WTC11 (cell line): ENCODE measurements at regions not wholly inside any gene's neighbourhood (a gene's known extent, or its start where the extent isn't known, plus 50 kb on each side); places are given as distances from the start of the nearest gene placed in this dataset.

Experiments
- ATAC-seq: fragments of 200-7000 bp; cut with Tn5 transposase; 2 replicates; pipeline ENCODE4 v1.10.0; 2021; ENCODE audit warnings: mild to moderate bottlenecking, moderate library complexity
- CTCF ChIA-PET: fragments of 300-600 bp; sonication (Branson Sonifier 250); formaldehyde crosslinking; loops from one replicate; lab custom pipeline; 2021; ENCODE audit warnings: antibody characterized with exemption; lab: Charles Lee
- POLR2A ChIA-PET: fragments of 350-600 bp; sonication (Branson Sonifier 250); formaldehyde crosslinking; loops from one replicate; lab custom pipeline; 2021; ENCODE audit warnings: antibody characterized with exemption; lab: Charles Lee
- DNase-seq: peaks from one replicate; pipeline ENCODE4 v3.0.0; 2021; ENCODE audit warnings: low spot score
- H3K27ac Mint-ChIP-seq: 2 replicates; pipeline ENCODE4 v1.8.0; 2021; ENCODE audit warnings: mixed read lengths
- H3K27me3 Mint-ChIP-seq: 2 replicates; pipeline ENCODE4 v1.8.0; 2021; ENCODE audit warnings: low read depth, mild to moderate bottlenecking, moderate library complexity, mixed read lengths
- H3K36me3 Mint-ChIP-seq: 2 replicates; pipeline ENCODE4 v1.8.0; 2021; ENCODE audit warnings: mixed read lengths
- H3K4me1 Mint-ChIP-seq: 2 replicates; pipeline ENCODE4 v1.8.0; 2022; ENCODE audit warnings: mixed read lengths
- H3K4me3 Mint-ChIP-seq: 2 replicates; pipeline ENCODE4 v1.8.0; 2021; ENCODE audit warnings: mild to moderate bottlenecking, moderate library complexity, mixed read lengths
- H3K9me3 Mint-ChIP-seq: 2 replicates; pipeline ENCODE4 v1.8.0; 2021; ENCODE audit warnings: mixed read lengths
- AR ChIP-seq: fragments of 250-450 bp; sonication (Bioruptor Pico); IDR thresholded peaks from 2 replicates; pipeline ENCODE4 v1.9.0; 2021; ENCODE audit warnings: mild to moderate bottlenecking
- CTCF ChIP-seq: fragments of 200-600 bp; IDR thresholded peaks from 2 replicates; pipeline ENCODE4 v1.8.0; 2022; ENCODE audit warnings: antibody characterized with exemption
- EMX1 ChIP-seq: fragments of 250-450 bp; sonication (Bioruptor Pico); IDR thresholded peaks from 2 replicates; pipeline ENCODE4 v1.8.0; 2021; ENCODE audit warnings: mild to moderate bottlenecking
- GTF2I ChIP-seq: fragments of 250-450 bp; sonication (Bioruptor Pico); conservative IDR thresholded peaks from 2 replicates; pipeline ENCODE4 v1.4.0; 2021; ENCODE audit warnings: mild to moderate bottlenecking
- KAT7 ChIP-seq: sonication (generic); formaldehyde crosslinking; IDR thresholded peaks from 2 replicates; pipeline ENCODE4 v1.8.1; 2023; ENCODE audit warnings: missing genetic modification reagents, mild to moderate bottlenecking, borderline replicate concordance
- MYBL2 ChIP-seq: sonication (generic); formaldehyde crosslinking; IDR thresholded peaks from 2 replicates; pipeline ENCODE4 v1.8.1; 2023; ENCODE audit warnings: mild to moderate bottlenecking, moderate library complexity, missing genetic modification reagents
- NR3C1 ChIP-seq: sonication (generic); formaldehyde crosslinking; conservative IDR thresholded peaks from 2 replicates; pipeline ENCODE4 v1.8.1; 2023; ENCODE audit warnings: low read depth, mild to moderate bottlenecking, missing genetic modification reagents
- PRRX2 ChIP-seq: fragments of 250-450 bp; sonication (Bioruptor Pico); IDR thresholded peaks from 2 replicates; pipeline ENCODE4 v1.8.0; 2021; ENCODE audit warnings: mild to moderate bottlenecking
- SMAD3 ChIP-seq: sonication (generic); formaldehyde crosslinking; IDR thresholded peaks from 2 replicates; pipeline ENCODE4 v1.8.0; 2022; ENCODE audit warnings: missing genetic modification reagents, mild to moderate bottlenecking, borderline replicate concordance
- TEAD1 ChIP-seq: sonication (generic); formaldehyde crosslinking; IDR thresholded peaks from 2 replicates; pipeline ENCODE4 v1.8.0; 2022; ENCODE audit warnings: mild to moderate bottlenecking, missing genetic modification reagents
- TEAD4 ChIP-seq: sonication (generic); formaldehyde crosslinking; IDR thresholded peaks from 2 replicates; pipeline ENCODE4 v1.8.0; 2022; ENCODE audit warnings: mild to moderate bottlenecking, missing genetic modification reagents
- USF1 ChIP-seq: sonication (generic); formaldehyde crosslinking; IDR thresholded peaks from 2 replicates; pipeline ENCODE4 v1.8.0; 2022; ENCODE audit warnings: mild to moderate bottlenecking, missing genetic modification reagents
- ZNF219 ChIP-seq: sonication (generic); formaldehyde crosslinking; IDR thresholded peaks from 2 replicates; pipeline ENCODE4 v1.8.0; 2023; ENCODE audit warnings: missing genetic modification reagents, mild to moderate bottlenecking, borderline replicate concordance
- TF ChIP-seq, protein P1 (sequence below): fragments of 250-450 bp; sonication (Bioruptor Pico); IDR thresholded peaks from 2 replicates; pipeline ENCODE4 v2.1.2; 2022; ENCODE audit warnings: mild to moderate bottlenecking, moderate library complexity
- TF ChIP-seq, protein P2 (sequence below): sonication (generic); formaldehyde crosslinking; IDR thresholded peaks from 2 replicates; pipeline ENCODE4 v1.8.1; 2022; ENCODE audit warnings: missing genetic modification reagents, borderline replicate concordance
- TF ChIP-seq, protein P3 (sequence below): sonication (generic); formaldehyde crosslinking; IDR thresholded peaks from 2 replicates; pipeline ENCODE4 v1.8.1; 2023; ENCODE audit warnings: mild to moderate bottlenecking, missing genetic modification reagents, borderline replicate concordance
- TF ChIP-seq, protein P4 (sequence below): sonication (generic); formaldehyde crosslinking; IDR thresholded peaks from 2 replicates; pipeline ENCODE4 v1.8.1; 2022; ENCODE audit warnings: low read depth, mild to moderate bottlenecking, moderate library complexity, missing genetic modification reagents, borderline replicate concordance
- TF ChIP-seq, protein P5 (sequence below): sonication (generic); formaldehyde crosslinking; conservative IDR thresholded peaks from 2 replicates; pipeline ENCODE4 v1.8.1; 2022; ENCODE audit warnings: mild to moderate bottlenecking, missing genetic modification reagents
- TF ChIP-seq, protein P6 (sequence below): sonication (generic); formaldehyde crosslinking; IDR thresholded peaks from 2 replicates; pipeline ENCODE4 v1.8.1; 2023; ENCODE audit warnings: mild to moderate bottlenecking, moderate library complexity, missing genetic modification reagents

DNA sequence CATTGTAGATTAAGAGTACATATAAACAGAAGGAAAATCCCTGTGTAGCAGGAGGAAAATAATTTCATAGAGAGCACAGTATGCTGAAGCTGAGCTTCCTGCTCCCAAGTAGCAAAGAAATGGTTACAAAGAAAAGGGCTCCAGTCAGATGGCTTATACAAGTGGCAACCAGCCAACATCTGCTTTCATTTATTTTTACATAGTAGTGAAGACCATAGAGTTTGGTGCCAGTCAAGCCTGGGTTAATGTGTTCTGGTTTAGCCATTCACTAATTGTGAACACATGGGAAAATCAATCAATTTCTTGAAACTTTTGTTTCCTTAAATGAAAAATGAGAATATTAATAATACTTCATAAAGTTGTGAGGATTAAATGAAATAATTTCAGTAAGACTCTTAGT, 111.3 kb upstream of the ELOVL6 start (continued):
- no peak for TF ChIP-seq CTCF
- no peak for TF ChIP-seq SMAD3 (CRISPR knock-in tag)
- TF ChIP-seq EMX1 (CRISPR knock-in tag): no peak
- no peak for TF ChIP-seq USF1 (CRISPR knock-in tag)
- TF ChIP-seq, protein P1, sequence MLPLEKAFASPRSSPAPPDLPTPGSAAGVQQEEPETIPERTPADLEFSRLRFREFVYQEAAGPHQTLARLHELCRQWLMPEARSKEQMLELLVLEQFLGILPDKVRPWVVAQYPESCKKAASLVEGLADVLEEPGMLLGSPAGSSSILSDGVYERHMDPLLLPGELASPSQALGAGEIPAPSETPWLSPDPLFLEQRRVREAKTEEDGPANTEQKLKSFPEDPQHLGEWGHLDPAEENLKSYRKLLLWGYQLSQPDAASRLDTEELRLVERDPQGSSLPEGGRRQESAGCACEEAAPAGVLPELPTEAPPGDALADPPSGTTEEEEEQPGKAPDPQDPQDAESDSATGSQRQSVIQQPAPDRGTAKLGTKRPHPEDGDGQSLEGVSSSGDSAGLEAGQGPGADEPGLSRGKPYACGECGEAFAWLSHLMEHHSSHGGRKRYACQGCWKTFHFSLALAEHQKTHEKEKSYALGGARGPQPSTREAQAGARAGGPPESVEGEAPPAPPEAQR (CRISPR knock-in tag): no peak
- TF ChIP-seq, protein P2, sequence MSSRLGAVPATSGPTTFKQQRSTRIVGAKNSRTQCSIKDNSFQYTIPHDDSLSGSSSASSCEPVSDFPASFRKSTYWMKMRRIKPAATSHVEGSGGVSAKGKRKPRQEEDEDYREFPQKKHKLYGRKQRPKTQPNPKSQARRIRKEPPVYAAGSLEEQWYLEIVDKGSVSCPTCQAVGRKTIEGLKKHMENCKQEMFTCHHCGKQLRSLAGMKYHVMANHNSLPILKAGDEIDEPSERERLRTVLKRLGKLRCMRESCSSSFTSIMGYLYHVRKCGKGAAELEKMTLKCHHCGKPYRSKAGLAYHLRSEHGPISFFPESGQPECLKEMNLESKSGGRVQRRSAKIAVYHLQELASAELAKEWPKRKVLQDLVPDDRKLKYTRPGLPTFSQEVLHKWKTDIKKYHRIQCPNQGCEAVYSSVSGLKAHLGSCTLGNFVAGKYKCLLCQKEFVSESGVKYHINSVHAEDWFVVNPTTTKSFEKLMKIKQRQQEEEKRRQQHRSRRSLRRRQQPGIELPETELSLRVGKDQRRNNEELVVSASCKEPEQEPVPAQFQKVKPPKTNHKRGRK (CRISPR knock-in tag): no peak
- no peak for TF ChIP-seq MYBL2 (CRISPR knock-in tag)
- TF ChIP-seq TEAD1 (CRISPR knock-in tag): no peak
- TF ChIP-seq, protein P3, sequence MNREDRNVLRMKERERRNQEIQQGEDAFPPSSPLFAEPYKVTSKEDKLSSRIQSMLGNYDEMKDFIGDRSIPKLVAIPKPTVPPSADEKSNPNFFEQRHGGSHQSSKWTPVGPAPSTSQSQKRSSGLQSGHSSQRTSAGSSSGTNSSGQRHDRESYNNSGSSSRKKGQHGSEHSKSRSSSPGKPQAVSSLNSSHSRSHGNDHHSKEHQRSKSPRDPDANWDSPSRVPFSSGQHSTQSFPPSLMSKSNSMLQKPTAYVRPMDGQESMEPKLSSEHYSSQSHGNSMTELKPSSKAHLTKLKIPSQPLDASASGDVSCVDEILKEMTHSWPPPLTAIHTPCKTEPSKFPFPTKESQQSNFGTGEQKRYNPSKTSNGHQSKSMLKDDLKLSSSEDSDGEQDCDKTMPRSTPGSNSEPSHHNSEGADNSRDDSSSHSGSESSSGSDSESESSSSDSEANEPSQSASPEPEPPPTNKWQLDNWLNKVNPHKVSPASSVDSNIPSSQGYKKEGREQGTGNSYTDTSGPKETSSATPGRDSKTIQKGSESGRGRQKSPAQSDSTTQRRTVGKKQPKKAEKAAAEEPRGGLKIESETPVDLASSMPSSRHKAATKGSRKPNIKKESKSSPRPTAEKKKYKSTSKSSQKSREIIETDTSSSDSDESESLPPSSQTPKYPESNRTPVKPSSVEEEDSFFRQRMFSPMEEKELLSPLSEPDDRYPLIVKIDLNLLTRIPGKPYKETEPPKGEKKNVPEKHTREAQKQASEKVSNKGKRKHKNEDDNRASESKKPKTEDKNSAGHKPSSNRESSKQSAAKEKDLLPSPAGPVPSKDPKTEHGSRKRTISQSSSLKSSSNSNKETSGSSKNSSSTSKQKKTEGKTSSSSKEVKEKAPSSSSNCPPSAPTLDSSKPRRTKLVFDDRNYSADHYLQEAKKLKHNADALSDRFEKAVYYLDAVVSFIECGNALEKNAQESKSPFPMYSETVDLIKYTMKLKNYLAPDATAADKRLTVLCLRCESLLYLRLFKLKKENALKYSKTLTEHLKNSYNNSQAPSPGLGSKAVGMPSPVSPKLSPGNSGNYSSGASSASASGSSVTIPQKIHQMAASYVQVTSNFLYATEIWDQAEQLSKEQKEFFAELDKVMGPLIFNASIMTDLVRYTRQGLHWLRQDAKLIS (CRISPR knock-in tag): no peak
- TF ChIP-seq, protein P4, sequence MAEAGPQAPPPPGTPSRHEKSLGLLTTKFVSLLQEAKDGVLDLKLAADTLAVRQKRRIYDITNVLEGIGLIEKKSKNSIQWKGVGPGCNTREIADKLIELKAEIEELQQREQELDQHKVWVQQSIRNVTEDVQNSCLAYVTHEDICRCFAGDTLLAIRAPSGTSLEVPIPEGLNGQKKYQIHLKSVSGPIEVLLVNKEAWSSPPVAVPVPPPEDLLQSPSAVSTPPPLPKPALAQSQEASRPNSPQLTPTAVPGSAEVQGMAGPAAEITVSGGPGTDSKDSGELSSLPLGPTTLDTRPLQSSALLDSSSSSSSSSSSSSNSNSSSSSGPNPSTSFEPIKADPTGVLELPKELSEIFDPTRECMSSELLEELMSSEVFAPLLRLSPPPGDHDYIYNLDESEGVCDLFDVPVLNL (CRISPR knock-in tag): no peak
- TF ChIP-seq PRRX2 (CRISPR knock-in tag): no peak

- POLR2A ChIA-PET: no interaction called here
- DNase-seq: no peak
- Mint-ChIP-seq H3K4me1 (no peaks in the 10 kb centered on the region), H3K27me3 (peaks cover 3% of the 10 kb centered on the region; the same call in 1 of the 2 replicates), H3K9me3 (no peaks in the 10 kb centered on the region; the same call in 1 of the 2 replicates), H3K27ac (no peak overlapping the region), H3K4me3 (no peak overlapping the region), H3K36me3 (no peaks in the 10 kb centered on the region)
- CTCF ChIA-PET: interaction anchor here (2.2 kb wide), 1 partner anchor 9 kb away, joined by 7 read pairs; no protein-coding TSS in a partner anchor
- no peak for ATAC-seq
- TF ChIP-seq AR (CRISPR knock-in tag) (no peak), GTF2I (CRISPR knock-in tag) (no peak), ZNF219 (no peak), KAT7 (CRISPR knock-in tag) (no peak), NR3C1 (no peak), TEAD4 (no peak)
- TF ChIP-seq, protein P5, sequence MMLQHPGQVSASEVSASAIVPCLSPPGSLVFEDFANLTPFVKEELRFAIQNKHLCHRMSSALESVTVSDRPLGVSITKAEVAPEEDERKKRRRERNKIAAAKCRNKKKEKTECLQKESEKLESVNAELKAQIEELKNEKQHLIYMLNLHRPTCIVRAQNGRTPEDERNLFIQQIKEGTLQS: no peak
- TF ChIP-seq, protein P6, sequence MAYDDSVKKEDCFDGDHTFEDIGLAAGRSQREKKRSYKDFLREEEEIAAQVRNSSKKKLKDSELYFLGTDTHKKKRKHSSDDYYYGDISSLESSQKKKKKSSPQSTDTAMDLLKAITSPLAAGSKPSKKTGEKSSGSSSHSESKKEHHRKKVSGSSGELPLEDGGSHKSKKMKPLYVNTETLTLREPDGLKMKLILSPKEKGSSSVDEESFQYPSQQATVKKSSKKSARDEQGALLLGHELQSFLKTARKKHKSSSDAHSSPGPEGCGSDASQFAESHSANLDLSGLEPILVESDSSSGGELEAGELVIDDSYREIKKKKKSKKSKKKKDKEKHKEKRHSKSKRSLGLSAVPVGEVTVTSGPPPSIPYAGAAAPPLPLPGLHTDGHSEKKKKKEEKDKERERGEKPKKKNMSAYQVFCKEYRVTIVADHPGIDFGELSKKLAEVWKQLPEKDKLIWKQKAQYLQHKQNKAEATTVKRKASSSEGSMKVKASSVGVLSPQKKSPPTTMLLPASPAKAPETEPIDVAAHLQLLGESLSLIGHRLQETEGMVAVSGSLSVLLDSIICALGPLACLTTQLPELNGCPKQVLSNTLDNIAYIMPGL (CRISPR knock-in tag): no peak
- TF ChIP-seq, protein P4 (CRISPR knock-in tag): no peak
Observed at GRCh38 chr4:110306303-110306702, 107.9 kb upstream of the ELOVL6 start.
